GM12878 (cell line): ENCODE measurements at regions not wholly inside any gene's neighbourhood (a gene's known extent, or its start where the extent isn't known, plus 50 kb on each side); places are given as distances from the start of the nearest gene placed in this dataset.

Experiments used
- ATAC-seq: fragments of 200-7000 bp; cut with Tn5 transposase; 3 replicates; pipeline ENCODE4 v1.9.1; 2020; ENCODE audit warnings: mild to moderate bottlenecking, moderate library complexity
- BruUV-seq: library from RNA; stranded (reverse); fragments of 400-500 nt; replicated peaks from 2 replicates; lab custom pipeline; 2021; lab: Mats Ljungman, UMichigan
- CTCF ChIA-PET: fragments of 300-600 bp; sonication (Branson Sonifier 250); formaldehyde crosslinking; extraction: SDS; loops from one replicate; lab custom pipeline; 2021; ENCODE audit warnings: inconsistent platforms; lab: Yijun Ruan, JAX
- POLR2A ChIA-PET: fragments of 350-600 bp; formaldehyde crosslinking; extraction: SDS; loops from one replicate; lab custom pipeline; 2021; ENCODE audit warnings: inconsistent platforms; lab: Charles Lee
- RAD21 ChIA-PET: fragments of 300-600 bp; sonication (Branson Sonifier 250); formaldehyde crosslinking; loops from one replicate; lab custom pipeline; 2023; ENCODE audit warnings: antibody characterized with exemption; ENCODE audit not compliant: unreplicated experiment; lab: Charles Lee
- SMC1A ChIA-PET: fragments of 300-600 bp; sonication (Branson Sonifier 250); formaldehyde crosslinking; loops from one replicate; lab custom pipeline; 2023; ENCODE audit not compliant: unreplicated experiment, uncharacterized antibody; lab: Charles Lee
- DNase-seq: peaks from one replicate; pipeline ENCODE4 v3.0.0-alpha.2; 2011; ENCODE audit warnings: low read depth, low spot score
- FAIRE-seq: peaks from 3 replicates; lab custom pipeline; 2011; peaks lifted over from hg19 to GRCh38; lab: Jason Lieb, UNC
- H2AFZ ChIP-seq: 2 replicates; pipeline ENCODE4 v1.6.0; 2011; ENCODE audit warnings: low read depth, low read length, control low read depth; ENCODE audit not compliant: control insufficient read depth
- H3K27ac ChIP-seq: 2 replicates; pipeline ENCODE4 v1.5.1; 2011; ENCODE audit warnings: control low read depth; ENCODE audit not compliant: control insufficient read depth, insufficient read depth
- H3K27me3 ChIP-seq, 2 experiments: replicated peaks in 1 of 2; 2 replicates each; pipeline versions ENCODE4 v1.6.0 to v1.6.1; 2011; ENCODE audit warnings: low read length in 1 of 2; ENCODE audit not compliant: control insufficient read depth in 2 of 2, insufficient read depth in 2 of 2
- H3K36me3 ChIP-seq, 2 experiments: 2 replicates each; pipeline ENCODE4 v1.5.1; 2011; ENCODE audit warnings: low read length in 1 of 2; ENCODE audit not compliant: control insufficient read depth in 2 of 2, insufficient read depth in 2 of 2
- H3K4me1 ChIP-seq: 2 replicates; pipeline ENCODE4 v1.6.1; 2011; ENCODE audit warnings: mild to moderate bottlenecking, low read length, moderate library complexity, mixed read lengths; ENCODE audit not compliant: control insufficient read depth, insufficient read depth
- H3K4me2 ChIP-seq: 2 replicates; pipeline ENCODE4 v1.6.0; 2011; ENCODE audit warnings: control low read depth; ENCODE audit not compliant: control insufficient read depth, insufficient read depth
- H3K4me3 ChIP-seq: fragments of 200-600 bp; sonication (generic); 2 replicates; pipeline ENCODE4 v1.5.1; 2016
- H3K79me2 ChIP-seq: 2 replicates; pipeline ENCODE4 v1.6.0; 2011; ENCODE audit warnings: low read length; ENCODE audit not compliant: control insufficient read depth, insufficient read depth
- H3K9ac ChIP-seq: 2 replicates; pipeline ENCODE4 v1.8.0; 2011; ENCODE audit warnings: low read length, control low read depth, mixed read lengths; ENCODE audit not compliant: control insufficient read depth, insufficient read depth
- H3K9me3 ChIP-seq: replicated peaks from 3 replicates; pipeline ENCODE4 v1.5.1; 2011; ENCODE audit warnings: mild to moderate bottlenecking, low read length; ENCODE audit not compliant: control insufficient read depth, insufficient read depth
- H4K20me1 ChIP-seq: 2 replicates; pipeline ENCODE4 v1.6.0; 2011; ENCODE audit not compliant: control insufficient read depth, insufficient read depth
- BHLHE40 ChIP-seq, 2 experiments: fragments of 450-650 bp in 1 of 2; IDR thresholded peaks; 2 replicates each; pipeline ENCODE4 v1.6.1; 2011 to 2017; ENCODE audit warnings: low read depth in 2 of 2, borderline replicate concordance in 1 of 2, improper control_type of control experiment in 1 of 2, low read length in 1 of 2, mild to moderate bottlenecking in 1 of 2
- CHD2 ChIP-seq: IDR thresholded peaks from 2 replicates; pipeline ENCODE4 v1.6.1; 2011; ENCODE audit warnings: low read depth, low read length, improper control_type of control experiment, borderline replicate concordance
- HCFC1 ChIP-seq: fragments of 150-350 bp; IDR thresholded peaks from 2 replicates; pipeline ENCODE4 v1.6.1; 2014; ENCODE audit warnings: low read length
- HDAC6 ChIP-seq: fragments of 200-600 bp; sonication (generic); IDR thresholded peaks from one replicate; pipeline ENCODE4 v1.8.0; 2017; ENCODE audit warnings: antibody characterized with exemption; ENCODE audit not compliant: unreplicated experiment
- MEF2A ChIP-seq: IDR thresholded peaks from 2 replicates; pipeline ENCODE4 v1.6.1; 2011; ENCODE audit warnings: low read depth, mild to moderate bottlenecking, low read length, moderate library complexity; ENCODE audit not compliant: insufficient read depth
- MYB ChIP-seq: fragments of 150-350 bp; IDR thresholded peaks from 2 replicates; pipeline ENCODE4 v1.6.1; 2014; ENCODE audit warnings: mild to moderate bottlenecking, low read depth, low read length, borderline replicate concordance
- NFXL1 ChIP-seq: fragments of 450-650 bp; IDR thresholded peaks from 2 replicates; pipeline ENCODE4 v1.6.1; 2017; ENCODE audit warnings: antibody characterized with exemption, mild to moderate bottlenecking, borderline replicate concordance
- NFYA ChIP-seq: IDR thresholded peaks from 2 replicates; pipeline ENCODE4 v1.6.1; 2011; ENCODE audit warnings: low read depth, mild to moderate bottlenecking, low read length, improper control_type of control experiment, borderline replicate concordance
- SMAD1 ChIP-seq: fragments of 450-650 bp; IDR thresholded peaks from 2 replicates; pipeline ENCODE4 v1.6.1; 2018; ENCODE audit warnings: mild to moderate bottlenecking, low read depth; ENCODE audit not compliant: partially characterized antibody
- ZBED1 ChIP-seq: IDR thresholded peaks from 2 replicates; pipeline ENCODE4 v1.6.1; 2016; ENCODE audit warnings: borderline replicate concordance
- ZNF207 ChIP-seq: fragments of 450-650 bp; IDR thresholded peaks from 2 replicates; pipeline ENCODE4 v1.6.1; 2014; ENCODE audit warnings: antibody characterized with exemption, mild to moderate bottlenecking, borderline replicate concordance
- WGBS: methylation state at CpG from one replicate; pipeline ENCODE4 v1.1.6; 2016; ENCODE audit warnings: low lambda C conversion rate; ENCODE audit not compliant: insufficient replicate concordance, insufficient coverage; ENCODE audit errors: missing lambda C conversion rate; 5-methylcytosine and 5-hydroxymethylcytosine counted together
- in situ Hi-C: fragments of 300-500 bp; cut with MboI; formaldehyde crosslinking; loops from 9 replicates; pipeline ENCODE4 v1.14.3; 2018; ENCODE audit warnings: mixed read lengths
- intact Hi-C: fragments of 100-400 bp; cut with micrococcal nuclease; formaldehyde crosslinking; loops from one replicate; pipeline ENCODE4 v1.14.2; 2022; ENCODE audit not compliant: unreplicated experiment
- TF ChIP-seq, protein P1 (sequence below): fragments of 450-650 bp; IDR thresholded peaks from 2 replicates; pipeline ENCODE4 v1.6.1; 2016; ENCODE audit warnings: mild to moderate bottlenecking
- TF ChIP-seq, protein P2 (sequence below): fragments of 150-350 bp; IDR thresholded peaks from 2 replicates; pipeline ENCODE4 v1.6.1; 2014; ENCODE audit warnings: mild to moderate bottlenecking, low read depth, low read length
- TF ChIP-seq, protein P3 (sequence below): fragments of 450-650 bp; IDR thresholded peaks from 2 replicates; pipeline ENCODE4 v1.6.1; 2016; ENCODE audit warnings: mild to moderate bottlenecking
- TF ChIP-seq, protein P4 (sequence below): fragments of 450-650 bp; IDR thresholded peaks from 2 replicates; pipeline ENCODE4 v1.6.1; 2016; ENCODE audit warnings: mild to moderate bottlenecking, moderate library complexity, borderline replicate concordance

DNA sequence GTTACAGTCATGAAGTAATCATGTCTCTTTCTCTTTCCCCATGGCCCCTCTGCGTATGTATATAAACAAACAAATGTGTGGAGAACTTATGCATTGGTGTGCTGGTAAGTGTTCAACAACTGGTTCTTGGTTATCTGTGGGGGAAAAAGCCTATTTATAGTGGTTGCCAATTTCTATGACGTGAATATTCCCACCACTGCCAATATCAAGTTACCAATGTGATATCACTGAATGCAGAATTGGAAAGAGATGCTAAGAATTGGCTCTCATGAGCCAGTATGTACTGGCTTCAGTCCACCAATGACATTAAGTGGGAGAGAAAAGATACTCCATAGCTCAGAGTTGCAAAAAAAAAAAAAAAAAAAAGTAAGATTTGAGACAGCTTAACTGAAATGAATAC is 399.7 kb downstream of the REEP3 start:
- H3K27me3 ChIP-seq: no peaks in the 10 kb centered on the region
- no peaks in the 10 kb centered on the region for H3K9me3 ChIP-seq
- ATAC-seq (no peak), FAIRE-seq (no peak), DNase-seq (no peak)
- no peaks in the 10 kb centered on the region for H4K20me1 ChIP-seq
- in situ Hi-C loops (no loop called here), intact Hi-C loops (no loop called here)
- CTCF ChIA-PET: no interaction called here
- H3K4me2 ChIP-seq: no peak overlapping the region
- no peaks in the 10 kb centered on the region for H3K4me1 ChIP-seq
- H2AFZ ChIP-seq: no peak overlapping the region
- no peaks in the 10 kb centered on the region for H3K36me3 ChIP-seq
- H3K79me2 ChIP-seq: no peaks in the 10 kb centered on the region
- POLR2A ChIA-PET: no interaction called here
- SMC1A ChIA-PET: no interaction called here
- RAD21 ChIA-PET: no interaction called here
- no peak overlapping the region for H3K27ac ChIP-seq
- no peak overlapping the region for H3K4me3 ChIP-seq
- no peak overlapping the region for H3K9ac ChIP-seq
- 45% methylated on average over 2 of the region's 2 CpGs for WGBS
- BruUV-seq: no TSS peak
- TF ChIP-seq BHLHE40 (IDR thresholded peaks at IDR 0.05; ENCODE audit: borderline replicate concordance in 1 of 2, low read depth in 2 of 2, low read length in 1 of 2): no peak
- TF ChIP-seq MEF2A: no peak
- TF ChIP-seq CHD2: no peak
- TF ChIP-seq HDAC6: no peak
- no peak for TF ChIP-seq NFXL1
- TF ChIP-seq ZNF207: no peak
- no peak for TF ChIP-seq NFYA
- TF ChIP-seq, protein P1, sequence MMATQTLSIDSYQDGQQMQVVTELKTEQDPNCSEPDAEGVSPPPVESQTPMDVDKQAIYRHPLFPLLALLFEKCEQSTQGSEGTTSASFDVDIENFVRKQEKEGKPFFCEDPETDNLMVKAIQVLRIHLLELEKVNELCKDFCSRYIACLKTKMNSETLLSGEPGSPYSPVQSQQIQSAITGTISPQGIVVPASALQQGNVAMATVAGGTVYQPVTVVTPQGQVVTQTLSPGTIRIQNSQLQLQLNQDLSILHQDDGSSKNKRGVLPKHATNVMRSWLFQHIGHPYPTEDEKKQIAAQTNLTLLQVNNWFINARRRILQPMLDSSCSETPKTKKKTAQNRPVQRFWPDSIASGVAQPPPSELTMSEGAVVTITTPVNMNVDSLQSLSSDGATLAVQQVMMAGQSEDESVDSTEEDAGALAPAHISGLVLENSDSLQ: no peak
- no peak for TF ChIP-seq SMAD1
- no peak for TF ChIP-seq HCFC1
- TF ChIP-seq ZBED1: no peak
- TF ChIP-seq, protein P2, sequence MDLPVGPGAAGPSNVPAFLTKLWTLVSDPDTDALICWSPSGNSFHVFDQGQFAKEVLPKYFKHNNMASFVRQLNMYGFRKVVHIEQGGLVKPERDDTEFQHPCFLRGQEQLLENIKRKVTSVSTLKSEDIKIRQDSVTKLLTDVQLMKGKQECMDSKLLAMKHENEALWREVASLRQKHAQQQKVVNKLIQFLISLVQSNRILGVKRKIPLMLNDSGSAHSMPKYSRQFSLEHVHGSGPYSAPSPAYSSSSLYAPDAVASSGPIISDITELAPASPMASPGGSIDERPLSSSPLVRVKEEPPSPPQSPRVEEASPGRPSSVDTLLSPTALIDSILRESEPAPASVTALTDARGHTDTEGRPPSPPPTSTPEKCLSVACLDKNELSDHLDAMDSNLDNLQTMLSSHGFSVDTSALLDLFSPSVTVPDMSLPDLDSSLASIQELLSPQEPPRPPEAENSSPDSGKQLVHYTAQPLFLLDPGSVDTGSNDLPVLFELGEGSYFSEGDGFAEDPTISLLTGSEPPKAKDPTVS: no peak
- TF ChIP-seq, protein P3, sequence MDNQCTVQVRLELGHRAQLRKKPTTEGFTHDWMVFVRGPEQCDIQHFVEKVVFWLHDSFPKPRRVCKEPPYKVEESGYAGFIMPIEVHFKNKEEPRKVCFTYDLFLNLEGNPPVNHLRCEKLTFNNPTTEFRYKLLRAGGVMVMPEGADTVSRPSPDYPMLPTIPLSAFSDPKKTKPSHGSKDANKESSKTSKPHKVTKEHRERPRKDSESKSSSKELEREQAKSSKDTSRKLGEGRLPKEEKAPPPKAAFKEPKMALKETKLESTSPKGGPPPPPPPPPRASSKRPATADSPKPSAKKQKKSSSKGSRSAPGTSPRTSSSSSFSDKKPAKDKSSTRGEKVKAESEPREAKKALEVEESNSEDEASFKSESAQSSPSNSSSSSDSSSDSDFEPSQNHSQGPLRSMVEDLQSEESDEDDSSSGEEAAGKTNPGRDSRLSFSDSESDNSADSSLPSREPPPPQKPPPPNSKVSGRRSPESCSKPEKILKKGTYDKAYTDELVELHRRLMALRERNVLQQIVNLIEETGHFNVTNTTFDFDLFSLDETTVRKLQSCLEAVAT: no peak
- TF ChIP-seq MYB: no peak
- TF ChIP-seq, protein P4, sequence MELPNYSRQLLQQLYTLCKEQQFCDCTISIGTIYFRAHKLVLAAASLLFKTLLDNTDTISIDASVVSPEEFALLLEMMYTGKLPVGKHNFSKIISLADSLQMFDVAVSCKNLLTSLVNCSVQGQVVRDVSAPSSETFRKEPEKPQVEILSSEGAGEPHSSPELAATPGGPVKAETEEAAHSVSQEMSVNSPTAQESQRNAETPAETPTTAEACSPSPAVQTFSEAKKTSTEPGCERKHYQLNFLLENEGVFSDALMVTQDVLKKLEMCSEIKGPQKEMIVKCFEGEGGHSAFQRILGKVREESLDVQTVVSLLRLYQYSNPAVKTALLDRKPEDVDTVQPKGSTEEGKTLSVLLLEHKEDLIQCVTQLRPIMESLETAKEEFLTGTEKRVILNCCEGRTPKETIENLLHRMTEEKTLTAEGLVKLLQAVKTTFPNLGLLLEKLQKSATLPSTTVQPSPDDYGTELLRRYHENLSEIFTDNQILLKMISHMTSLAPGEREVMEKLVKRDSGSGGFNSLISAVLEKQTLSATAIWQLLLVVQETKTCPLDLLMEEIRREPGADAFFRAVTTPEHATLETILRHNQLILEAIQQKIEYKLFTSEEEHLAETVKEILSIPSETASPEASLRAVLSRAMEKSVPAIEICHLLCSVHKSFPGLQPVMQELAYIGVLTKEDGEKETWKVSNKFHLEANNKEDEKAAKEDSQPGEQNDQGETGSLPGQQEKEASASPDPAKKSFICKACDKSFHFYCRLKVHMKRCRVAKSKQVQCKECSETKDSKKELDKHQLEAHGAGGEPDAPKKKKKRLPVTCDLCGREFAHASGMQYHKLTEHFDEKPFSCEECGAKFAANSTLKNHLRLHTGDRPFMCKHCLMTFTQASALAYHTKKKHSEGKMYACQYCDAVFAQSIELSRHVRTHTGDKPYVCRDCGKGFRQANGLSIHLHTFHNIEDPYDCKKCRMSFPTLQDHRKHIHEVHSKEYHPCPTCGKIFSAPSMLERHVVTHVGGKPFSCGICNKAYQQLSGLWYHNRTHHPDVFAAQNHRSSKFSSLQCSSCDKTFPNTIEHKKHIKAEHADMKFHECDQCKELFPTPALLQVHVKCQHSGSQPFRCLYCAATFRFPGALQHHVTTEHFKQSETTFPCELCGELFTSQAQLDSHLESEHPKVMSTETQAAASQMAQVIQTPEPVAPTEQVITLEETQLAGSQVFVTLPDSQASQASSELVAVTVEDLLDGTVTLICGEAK: no peak
